Prostate gland (tissue), 2 donors: ENCODE measurements at regions not wholly inside any gene's neighbourhood (a gene's known extent, or its start where the extent isn't known, plus 50 kb on each side); places are given as distances from the start of the nearest gene placed in this dataset.
"Not testable (repeated sequence)": the region's sequence is repeated elsewhere in the genome, so short reads cannot be mapped to it uniquely, and the experiment has no call there.

ENCODE experiments used
- DNase-seq: peaks from one replicate; pipeline ENCODE4 v3.0.0-alpha.2; 2019; ENCODE audit warnings: low spot score
- H3K27ac ChIP-seq, 2 donors: fragments of 200-600 bp; sonication (generic); 2 replicates each; pipeline ENCODE4 v1.5.1; 2017 to 2019
- H3K27me3 ChIP-seq: fragments of 200-600 bp; sonication (generic); replicated peaks from 2 replicates; pipeline ENCODE4 v1.5.1; 2019; ENCODE audit not compliant: insufficient read depth
- H3K36me3 ChIP-seq, 2 donors: fragments of 200-600 bp; sonication (generic); 1 replicate in 1 of 2; 2 replicates in 1 of 2; pipeline versions ENCODE4 v1.5.1 to v1.8.1; 2017 to 2019
- H3K4me1 ChIP-seq: fragments of 200-600 bp; sonication (generic); replicated peaks from 2 replicates; pipeline ENCODE4 v1.5.1; 2019
- H3K4me3 ChIP-seq, 2 donors: fragments of 200-600 bp; sonication (generic); 2 replicates each; pipeline ENCODE4 v1.5.1; 2017 to 2019
- H3K9me3 ChIP-seq: fragments of 200-600 bp; sonication (generic); 2 replicates; pipeline ENCODE4 v1.5.1; 2017
- POLR2A ChIP-seq: fragments of 450-650 bp; IDR thresholded peaks from one replicate; pipeline ENCODE4 v1.6.1; 2016; ENCODE audit warnings: antibody characterized with exemption, mild to moderate bottlenecking
- POLR2AphosphoS5 ChIP-seq: sonication (generic); formaldehyde crosslinking; IDR thresholded peaks from one replicate; pipeline ENCODE4 v1.6.1; 2017; ENCODE audit warnings: antibody characterized with exemption
- WGBS: methylation state at CpG from one replicate; pipeline ENCODE4 v1.1.5; 2018; 5-methylcytosine and 5-hydroxymethylcytosine counted together
- intact Hi-C: fragments of 100-400 bp; cut with DNase I; formaldehyde crosslinking; loops from one replicate; pipeline ENCODE4 v1.14.2; 2022
- TF ChIP-seq, protein P1 (sequence below), 4 experiments: fragments of 200-600 bp in 2 of 4; fragments of 450-650 bp in 2 of 4; sonication (generic) in 2 of 4; IDR thresholded peaks; 1 replicate in 3 of 4; 2 replicates in 1 of 4; pipeline ENCODE4 v1.5.1; 2016 to 2019; ENCODE audit warnings: antibody characterized with exemption in 4 of 4, mild to moderate bottlenecking in 2 of 4, moderate library complexity in 2 of 4

DNA sequence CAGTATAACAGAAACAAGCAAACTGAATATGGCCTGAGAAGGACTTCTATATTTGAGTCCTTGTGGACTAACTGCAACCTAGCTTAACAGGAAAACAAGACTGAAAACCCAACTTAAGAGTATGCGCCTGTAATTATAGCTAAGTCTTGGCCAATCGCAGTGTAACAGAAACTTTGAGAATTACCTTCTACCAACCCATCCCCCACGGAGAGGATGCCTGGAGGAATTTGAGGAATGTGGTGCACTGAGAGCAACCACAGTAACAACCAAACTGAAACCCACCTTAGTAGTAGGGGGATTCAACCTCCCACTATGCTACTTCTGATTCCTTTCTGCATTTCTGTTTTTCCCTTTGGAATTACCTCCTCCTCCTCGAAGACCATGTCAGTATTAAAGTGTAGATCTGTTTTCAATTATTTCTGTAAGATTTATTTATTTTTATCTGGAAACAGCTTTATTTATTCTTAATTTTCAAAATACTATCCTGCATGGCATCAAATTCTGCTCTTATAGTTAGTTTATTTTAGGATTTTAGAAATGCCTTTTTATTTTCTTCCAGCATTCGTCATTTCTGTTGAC lies 393.6 kb downstream of the KCNA4 start:
- Histone ChIP-seq H3K9me3 (no peaks in the 10 kb centered on the region), H3K36me3 (no peaks in the 10 kb centered on the region), H3K4me3 (no peak overlapping the region), H3K27ac (no peak overlapping the region), H3K4me1 (no peaks in the 10 kb centered on the region), H3K27me3 (no peaks in the 10 kb centered on the region)
- no peak for DNase-seq
- 26% methylated on average over 5 of the region's 5 CpGs for WGBS
- intact Hi-C loops, result no loop called here
- TF ChIP-seq POLR2A (no peak), POLR2AphosphoS5 (no peak)
- TF ChIP-seq, protein P1, sequence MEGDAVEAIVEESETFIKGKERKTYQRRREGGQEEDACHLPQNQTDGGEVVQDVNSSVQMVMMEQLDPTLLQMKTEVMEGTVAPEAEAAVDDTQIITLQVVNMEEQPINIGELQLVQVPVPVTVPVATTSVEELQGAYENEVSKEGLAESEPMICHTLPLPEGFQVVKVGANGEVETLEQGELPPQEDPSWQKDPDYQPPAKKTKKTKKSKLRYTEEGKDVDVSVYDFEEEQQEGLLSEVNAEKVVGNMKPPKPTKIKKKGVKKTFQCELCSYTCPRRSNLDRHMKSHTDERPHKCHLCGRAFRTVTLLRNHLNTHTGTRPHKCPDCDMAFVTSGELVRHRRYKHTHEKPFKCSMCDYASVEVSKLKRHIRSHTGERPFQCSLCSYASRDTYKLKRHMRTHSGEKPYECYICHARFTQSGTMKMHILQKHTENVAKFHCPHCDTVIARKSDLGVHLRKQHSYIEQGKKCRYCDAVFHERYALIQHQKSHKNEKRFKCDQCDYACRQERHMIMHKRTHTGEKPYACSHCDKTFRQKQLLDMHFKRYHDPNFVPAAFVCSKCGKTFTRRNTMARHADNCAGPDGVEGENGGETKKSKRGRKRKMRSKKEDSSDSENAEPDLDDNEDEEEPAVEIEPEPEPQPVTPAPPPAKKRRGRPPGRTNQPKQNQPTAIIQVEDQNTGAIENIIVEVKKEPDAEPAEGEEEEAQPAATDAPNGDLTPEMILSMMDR (IDR thresholded peaks at IDR 0.05), result no peak

DNA sequence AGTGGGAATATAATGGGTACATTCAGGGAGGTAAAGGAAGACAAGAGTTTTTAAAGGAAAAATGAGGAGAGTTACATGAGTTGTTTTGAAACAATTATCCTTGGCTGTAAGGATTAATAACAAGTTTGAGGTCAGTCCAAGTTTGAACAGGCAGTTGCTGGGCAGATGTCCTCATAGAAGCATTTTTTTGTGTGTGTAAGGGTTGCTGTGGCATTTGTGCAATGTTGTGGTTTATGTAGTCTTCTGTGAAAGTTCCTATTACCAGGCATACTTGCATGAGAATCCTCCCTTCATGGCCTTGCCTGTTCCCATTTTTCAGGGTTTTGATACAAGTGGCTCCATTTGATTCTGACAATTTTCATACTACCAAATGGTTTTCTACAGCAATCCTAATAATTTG lies 400.2 kb downstream of the KCNA4 start:
- no peaks in the 10 kb centered on the region for H3K4me1 ChIP-seq
- no peak overlapping the region for H3K4me3 ChIP-seq
- no peaks in the 10 kb centered on the region for H3K27me3 ChIP-seq
- H3K9me3 ChIP-seq, result no peaks in the 10 kb centered on the region
- intact Hi-C loops, result no loop called here
- H3K36me3 ChIP-seq, result no peaks in the 10 kb centered on the region
- H3K27ac ChIP-seq, result no peak overlapping the region
- TF ChIP-seq POLR2A, result no peak
- TF ChIP-seq, protein P1 (IDR thresholded peaks at IDR 0.05), result no peak
- TF ChIP-seq POLR2AphosphoS5, result no peak
- DNase-seq, result no peak

DNA sequence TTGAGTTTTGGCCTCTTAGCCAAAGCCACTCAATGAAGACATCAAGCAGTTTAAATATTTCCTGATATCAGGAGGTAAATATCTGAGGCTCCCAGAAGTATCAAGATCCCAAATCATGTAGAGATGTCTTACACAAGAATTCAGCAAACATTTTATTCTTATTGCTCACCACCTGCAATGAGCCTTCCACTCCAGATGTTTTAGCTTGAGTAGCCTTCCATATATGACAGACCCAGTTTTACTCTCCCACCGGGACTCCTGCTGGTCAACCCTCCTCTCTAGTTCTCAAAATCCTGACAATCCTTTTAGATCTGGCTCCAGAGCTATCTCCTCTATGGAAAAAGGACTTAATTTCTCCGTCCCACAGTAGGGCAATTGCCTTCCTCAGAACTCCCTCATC lies 404.4 kb downstream of the KCNA4 start:
- no peak overlapping the region for H3K4me3 ChIP-seq
- DNase-seq, result no peak
- 95% methylated on average over 2 of the region's 2 CpGs for WGBS
- no peak overlapping the region for H3K27ac ChIP-seq
- no peaks in the 10 kb centered on the region for H3K27me3 ChIP-seq
- no peaks in the 10 kb centered on the region for H3K9me3 ChIP-seq
- TF ChIP-seq, protein P1 (IDR thresholded peaks at IDR 0.05), result no peak
- no peak for TF ChIP-seq POLR2A
- no peak for TF ChIP-seq POLR2AphosphoS5
- no peaks in the 10 kb centered on the region for H3K4me1 ChIP-seq
- no peaks in the 10 kb centered on the region for H3K36me3 ChIP-seq
- intact Hi-C loops, result no loop called here

DNA sequence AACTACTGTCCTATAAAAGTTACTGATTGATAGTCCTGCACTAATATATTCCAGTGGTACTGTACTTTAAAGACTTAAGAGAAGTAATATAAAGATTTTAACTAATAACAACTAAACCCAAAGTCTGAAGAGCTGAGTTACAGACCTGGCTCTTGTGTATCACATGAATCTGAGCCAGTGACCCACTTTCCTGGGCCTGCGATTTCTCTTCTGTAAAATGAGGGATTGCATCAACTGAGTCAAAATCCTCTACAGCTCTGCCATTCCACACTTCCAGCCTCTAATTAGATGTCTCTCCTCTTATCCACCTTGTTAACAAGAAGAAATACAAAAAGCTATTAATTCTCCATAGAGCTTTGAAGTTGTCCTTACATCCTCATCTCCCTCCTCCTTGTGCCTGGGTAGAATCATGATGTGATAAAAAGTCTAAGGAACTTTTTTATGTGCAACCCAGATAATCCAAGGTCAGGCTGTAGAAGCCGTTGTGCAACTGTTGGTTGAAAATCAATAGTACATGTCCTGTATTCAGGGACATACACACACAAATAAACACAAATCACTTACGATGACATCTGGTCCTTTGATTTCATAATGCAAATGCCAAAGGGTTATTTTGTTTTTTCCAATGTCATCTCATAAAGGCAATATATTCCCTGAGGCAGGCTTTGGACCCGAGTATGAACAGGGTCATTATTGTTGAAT lies 410.3 kb downstream of the KCNA4 start:
- Histone ChIP-seq H3K9me3 (no peaks in the 10 kb centered on the region), H3K27ac (no peak overlapping the region), H3K4me1 (no peaks in the 10 kb centered on the region), H3K27me3 (no peaks in the 10 kb centered on the region), H3K4me3 (no peak overlapping the region), H3K36me3 (no peaks in the 10 kb centered on the region)
- TF ChIP-seq, protein P1 (IDR thresholded peaks at IDR 0.05), result no peak
- TF ChIP-seq POLR2A (no peak), POLR2AphosphoS5 (no peak)
- WGBS, result 72% methylated on average over 4 of the region's 4 CpGs
- intact Hi-C loops, result no loop called here
- no peak for DNase-seq

DNA sequence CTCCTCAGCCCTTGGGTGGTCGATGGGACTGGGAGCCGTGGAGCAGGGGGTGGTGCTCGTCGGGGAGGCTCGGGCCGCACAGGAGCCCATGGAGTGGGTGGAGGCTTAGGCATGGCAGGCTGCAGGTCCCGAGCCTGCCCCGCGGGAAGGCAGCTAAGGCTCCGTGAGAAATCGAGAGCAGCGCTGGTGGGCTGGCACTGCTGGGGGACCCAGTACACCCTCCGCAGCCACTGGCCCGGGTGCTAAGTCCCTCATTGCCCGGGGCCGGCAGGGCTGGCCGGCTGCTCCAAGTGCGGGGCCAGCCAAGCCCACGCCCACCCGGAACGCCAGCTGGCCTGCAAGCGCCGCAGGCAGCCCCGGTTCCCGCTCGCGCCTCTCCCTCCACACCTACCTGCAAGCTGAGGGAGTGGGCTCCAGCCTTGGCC lies 416.7 kb downstream of the KCNA4 start:
- H3K27ac ChIP-seq, H3K27me3 ChIP-seq, H3K9me3 ChIP-seq, H3K36me3 ChIP-seq, intact Hi-C loops, DNase-seq, H3K4me1 ChIP-seq, H3K4me3 ChIP-seq: not testable (repeated sequence)
- WGBS, result 97% methylated on average over 25 of the region's 27 CpGs
